Fibroblast of skin of left quadriceps (primary cell): ENCODE measurements at regions not wholly inside any gene's neighbourhood (a gene's known extent, or its start where the extent isn't known, plus 50 kb on each side); places are given as distances from the start of the nearest gene placed in this dataset.
"Not testable (repeated sequence)": the region's sequence is repeated elsewhere in the genome, so short reads cannot be mapped to it uniquely, and the experiment has no call there.

Source experiments
- DNase-seq, 2 experiments: peaks; one replicate each; pipeline ENCODE4 v3.0.0-alpha.2; 2013; ENCODE audit warnings: low read depth in 2 of 2

- not testable (repeated sequence) for DNase-seq
These were observed 132.2 kb downstream of the NPIPB11 start for GRCh38 chr16:29274055-29275035.

- not testable (repeated sequence) for DNase-seq
These were observed 133.0 kb downstream of the NPIPB11 start for GRCh38 chr16:29273298-29274054.

GRCh38 chr16:29271721-29272675 is 134.5 kb downstream of the NPIPB11 start:
- peak in 1 of 2 experiments; percentile 15 for DNase-seq

GRCh38 chr16:29270923-29271322 is 135.6 kb downstream of the NPIPB11 start:
- not testable (repeated sequence) for DNase-seq

GRCh38 chr16:29270033-29270432 is 136.5 kb downstream of the NPIPB11 start:
- DNase-seq, result not testable (repeated sequence)

- DNase-seq, result peak; percentile 51 to 63
These were observed 137.2 kb downstream of the NPIPB11 start for GRCh38 chr16:29269192-29269811.

- not testable (repeated sequence) for DNase-seq
These were observed 137.7 kb downstream of the NPIPB11 start for GRCh38 chr16:29268785-29269191.

- not testable (repeated sequence) for DNase-seq
These were observed 138.2 kb downstream of the NPIPB11 start for GRCh38 chr16:29268348-29268747.

GRCh38 chr16:29267891-29268290 is 138.6 kb downstream of the NPIPB11 start:
- DNase-seq, result not testable (repeated sequence)

GRCh38 chr16:29267055-29267619 is 139.4 kb downstream of the NPIPB11 start:
- DNase-seq, result not testable (repeated sequence)

- DNase-seq, result not testable (repeated sequence)
These were observed 139.9 kb downstream of the NPIPB11 start for GRCh38 chr16:29266612-29267011.

- DNase-seq, result peak; percentile 76 to 80
These were observed 141.2 kb downstream of the NPIPB11 start for GRCh38 chr16:29265255-29265853.

GRCh38 chr16:29264080-29264837 is 142.3 kb downstream of the NPIPB11 start:
- DNase-seq, result not testable (repeated sequence)

- DNase-seq, result not testable (repeated sequence)
These were observed 143.8 kb downstream of the NPIPB11 start for GRCh38 chr16:29262725-29263124.

- DNase-seq, result not testable (repeated sequence)
These were observed 144.9 kb downstream of the NPIPB11 start for GRCh38 chr16:29261427-29262248.

GRCh38 chr16:29260683-29261426 is 145.7 kb downstream of the NPIPB11 start:
- not testable (repeated sequence) for DNase-seq

GRCh38 chr16:29259635-29260457 is 146.7 kb downstream of the NPIPB11 start:
- DNase-seq, result not testable (repeated sequence)
